ENCODE measurements at regions not wholly inside any gene's neighbourhood (a gene's known extent, or its start where the extent isn't known, plus 50 kb on each side); places are given as distances from the start of the nearest gene placed in this dataset.

- H3K36me3 ChIP-seq (ENCODE audit: control insufficient read depth, insufficient read depth, low read length): no peaks in the 10 kb centered on the region
- no peaks in the 10 kb centered on the region for H3K4me1 ChIP-seq (ENCODE audit: control insufficient read depth, insufficient read depth, low read length)
- no CpG with 5 or more reads among the region's 3 CpGs for WGBS (ENCODE audit: insufficient coverage, low lambda C conversion rate)
- H3K9me3 ChIP-seq (ENCODE audit: control insufficient read depth, low read depth, low read length): peaks cover 2% of the 10 kb centered on the region
- H3K27ac ChIP-seq (ENCODE audit: low read length): no peak overlapping the region
- H3K4me3 ChIP-seq (ENCODE audit: low read length): no peak overlapping the region
- no peak for DNase-seq
- H3K27me3 ChIP-seq (ENCODE audit: control insufficient read depth, insufficient read depth, low read length): peaks cover 10% of the 10 kb centered on the region
Measured at GRCh38 chr1:204818998-204819397, 51.7 kb upstream of the NFASC start.

GRCh38 chr1:204819495-204819894 is 51.2 kb upstream of the NFASC start:
- 100% methylated on average over 1 of the region's 2 CpGs for WGBS (ENCODE audit: insufficient coverage, low lambda C conversion rate)
- H3K9me3 ChIP-seq (ENCODE audit: control insufficient read depth, low read depth, low read length): peaks cover 2% of the 10 kb centered on the region
- H3K4me3 ChIP-seq (ENCODE audit: low read length): no peak overlapping the region
- H3K27ac ChIP-seq (ENCODE audit: low read length): no peak overlapping the region
- no peaks in the 10 kb centered on the region for H3K4me1 ChIP-seq (ENCODE audit: control insufficient read depth, insufficient read depth, low read length)
- no peak for DNase-seq
- H3K36me3 ChIP-seq (ENCODE audit: control insufficient read depth, insufficient read depth, low read length): no peaks in the 10 kb centered on the region
- peaks cover 13% of the 10 kb centered on the region for H3K27me3 ChIP-seq (ENCODE audit: control insufficient read depth, insufficient read depth, low read length)
